ENCODE measurements at regions not wholly inside any gene's neighbourhood (a gene's known extent, or its start where the extent isn't known, plus 50 kb on each side); places are given as distances from the start of the nearest gene placed in this dataset.
"Not testable (repeated sequence)": the region's sequence is repeated elsewhere in the genome, so short reads cannot be mapped to it uniquely, and the experiment has no call there.

- not testable (repeated sequence) for DNase-seq (ENCODE audit: low read depth, low spot score); H3K4me3 ChIP-seq (ENCODE audit: low read length)
Measured at GRCh38 chr10:38450372-38451057, 356.4 kb downstream of the ZNF37A start.

GRCh38 chr10:38451306-38451967, 357.3 kb downstream of the ZNF37A start:
- not testable (repeated sequence) for H3K4me3 ChIP-seq (ENCODE audit: low read length); DNase-seq (ENCODE audit: low read depth, low spot score)

All from Jurkat, Clone E6-1 (cell line).